HEK293T (cell line): ENCODE measurements at regions not wholly inside any gene's neighbourhood (a gene's known extent, or its start where the extent isn't known, plus 50 kb on each side); places are given as distances from the start of the nearest gene placed in this dataset.

Experiments used
- ARNT ChIP-seq: fragments of 450-650 bp; IDR thresholded peaks from 2 replicates; pipeline ENCODE4 v1.6.1; 2017; ENCODE audit warnings: mild to moderate bottlenecking
- BHLHE40 ChIP-seq: fragments of 450-650 bp; IDR thresholded peaks from 2 replicates; pipeline ENCODE4 v1.6.1; 2016; ENCODE audit warnings: mild to moderate bottlenecking, moderate library complexity, borderline replicate concordance
- ELF4 ChIP-seq: fragments of 450-650 bp; IDR thresholded peaks from 2 replicates; pipeline ENCODE4 v1.6.1; 2017; ENCODE audit warnings: antibody characterized with exemption
- FOXA1 ChIP-seq: fragments of 450-650 bp; IDR thresholded peaks from 2 replicates; pipeline ENCODE4 v1.6.1; 2016; ENCODE audit warnings: mild to moderate bottlenecking
- FOXM1 ChIP-seq: fragments of 450-650 bp; IDR thresholded peaks from 2 replicates; pipeline ENCODE4 v1.6.1; 2017; ENCODE audit warnings: mild to moderate bottlenecking, borderline replicate concordance
- PKNOX1 ChIP-seq: fragments of 450-650 bp; IDR thresholded peaks from 2 replicates; pipeline ENCODE4 v1.6.1; 2016
- TARDBP ChIP-seq: fragments of 450-650 bp; IDR thresholded peaks from 2 replicates; pipeline ENCODE4 v1.6.1; 2016

GRCh38 chr5:125263356-125263755 lies 516.9 kb upstream of the ZNF608 start:
- TF ChIP-seq FOXM1 (no peak), BHLHE40 (no peak), FOXA1 (no peak), ARNT (no peak), TARDBP (no peak), PKNOX1 (no peak), ELF4 (no peak)
